ENCODE measurements at regions not wholly inside any gene's neighbourhood (a gene's known extent, or its start where the extent isn't known, plus 50 kb on each side); places are given as distances from the start of the nearest gene placed in this dataset.
"Not testable (repeated sequence)": the region's sequence is repeated elsewhere in the genome, so short reads cannot be mapped to it uniquely, and the experiment has no call there.

DNA sequence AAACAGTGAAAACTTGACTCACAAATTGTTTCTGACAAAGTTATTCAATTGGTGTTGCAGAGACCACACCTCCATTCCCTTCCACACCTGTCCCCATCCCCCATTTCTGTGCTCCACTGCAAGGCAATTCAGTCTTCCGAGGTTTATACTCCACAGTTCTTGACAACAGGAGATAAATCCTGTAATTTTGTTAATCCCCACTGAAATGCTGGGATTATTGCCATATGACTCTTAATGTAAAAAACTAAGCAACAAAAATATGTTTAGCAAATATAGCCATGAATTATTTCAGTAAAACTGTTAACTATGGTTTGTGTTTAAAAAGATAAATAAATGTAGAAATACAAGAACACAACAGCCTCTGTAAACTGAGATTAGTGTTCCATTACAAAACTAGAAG lies 170.1 kb upstream of the SEMA3D start:
- Histone ChIP-seq H3K4me3 (no peak overlapping the region), H3K9me3 (ENCODE audit: low read depth, low read length) (no peaks in the 10 kb centered on the region), H3K9ac (ENCODE audit: insufficient read length) (no peak overlapping the region), H3K36me3 (ENCODE audit: insufficient read depth, low read length) (no peaks in the 10 kb centered on the region), H3K27ac (no peak overlapping the region)
- no peak for DNase-seq (ENCODE audit: low read depth, low spot score)
- TF ChIP-seq EZH2 (IDR thresholded peaks at IDR 0.05): no peak
- TF ChIP-seq POLR2AphosphoS5 (IDR thresholded peaks at IDR 0.05; ENCODE audit: borderline replicate concordance, low read depth, low read length): no peak
- no peak for TF ChIP-seq FOXP2 (optimal IDR thresholded peaks at IDR 0.05; ENCODE audit: control extremely low read depth, extremely low read length, insufficient read depth)

DNA sequence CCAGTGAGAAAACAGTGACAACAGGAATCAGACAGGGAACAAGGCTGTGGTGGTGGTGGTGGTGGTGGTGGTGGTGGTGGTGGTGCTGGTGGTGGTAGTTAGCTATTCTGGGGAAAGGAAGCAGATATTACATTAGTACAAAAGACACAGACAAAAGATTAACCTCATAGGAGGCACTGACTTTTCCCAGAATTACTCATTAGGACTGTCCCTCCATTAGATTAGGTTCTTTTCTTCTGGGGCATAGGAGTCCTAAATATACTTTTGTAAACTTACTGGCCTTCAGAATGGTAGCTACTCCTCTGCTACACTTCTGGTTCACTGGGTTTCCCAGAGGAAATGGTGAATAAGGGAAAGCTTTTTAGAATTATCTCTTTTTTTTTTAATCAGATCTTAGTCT lies 156.6 kb upstream of the SEMA3D start:
- Histone ChIP-seq H3K4me3 (no peak overlapping the region), H3K9me3 (ENCODE audit: low read depth, low read length) (no peaks in the 10 kb centered on the region), H3K36me3 (ENCODE audit: insufficient read depth, low read length) (no peaks in the 10 kb centered on the region), H3K9ac (ENCODE audit: insufficient read length) (no peak overlapping the region), H3K27ac (no peak overlapping the region)
- no peak for TF ChIP-seq FOXP2 (optimal IDR thresholded peaks at IDR 0.05; ENCODE audit: control extremely low read depth, extremely low read length, insufficient read depth)
- TF ChIP-seq POLR2AphosphoS5 (IDR thresholded peaks at IDR 0.05; ENCODE audit: borderline replicate concordance, low read depth, low read length): no peak
- no peak for DNase-seq (ENCODE audit: low read depth, low spot score)

DNA sequence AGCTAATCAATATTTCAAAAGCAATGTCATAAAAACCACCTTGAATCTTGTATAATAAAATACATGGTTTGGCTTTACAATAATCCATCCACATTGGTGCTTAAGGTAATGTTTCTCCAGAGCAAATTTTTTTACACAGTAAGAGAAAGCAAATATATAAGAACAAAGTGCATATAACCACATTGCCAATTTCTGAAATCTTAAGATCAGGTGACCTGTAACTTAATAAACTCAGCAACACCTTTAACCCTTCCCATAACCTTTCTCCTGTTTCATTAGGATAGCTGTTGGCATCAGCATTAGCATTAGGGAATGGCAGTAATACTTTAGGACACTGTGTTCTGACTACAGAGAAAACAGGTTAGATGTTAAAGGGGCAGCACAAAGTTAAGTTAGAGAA lies 155.9 kb upstream of the SEMA3D start:
- no peak overlapping the region for H3K27ac ChIP-seq
- H3K36me3 ChIP-seq (ENCODE audit: insufficient read depth, low read length): no peaks in the 10 kb centered on the region
- no peak overlapping the region for H3K9ac ChIP-seq (ENCODE audit: insufficient read length)
- DNase-seq (ENCODE audit: low read depth, low spot score): no peak
- TF ChIP-seq FOXP2 (optimal IDR thresholded peaks at IDR 0.05; ENCODE audit: control extremely low read depth, extremely low read length, insufficient read depth) (no peak), POLR2AphosphoS5 (IDR thresholded peaks at IDR 0.05; ENCODE audit: borderline replicate concordance, low read depth, low read length) (no peak), EZH2 (IDR thresholded peaks at IDR 0.05) (no peak)
- no peak overlapping the region for H3K4me3 ChIP-seq
- H3K9me3 ChIP-seq (ENCODE audit: low read depth, low read length): no peaks in the 10 kb centered on the region

GRCh38 chr7:85341973-85342372 lies 155.1 kb upstream of the SEMA3D start:
- no peak for TF ChIP-seq EZH2 (IDR thresholded peaks at IDR 0.05)
- TF ChIP-seq POLR2AphosphoS5 (IDR thresholded peaks at IDR 0.05; ENCODE audit: borderline replicate concordance, low read depth, low read length): no peak
- TF ChIP-seq FOXP2 (optimal IDR thresholded peaks at IDR 0.05; ENCODE audit: control extremely low read depth, extremely low read length, insufficient read depth): no peak
- no peaks in the 10 kb centered on the region for H3K36me3 ChIP-seq (ENCODE audit: insufficient read depth, low read length)
- no peak overlapping the region for H3K4me3 ChIP-seq
- H3K9me3 ChIP-seq (ENCODE audit: low read depth, low read length): no peaks in the 10 kb centered on the region
- no peak overlapping the region for H3K27ac ChIP-seq
- H3K9ac ChIP-seq (ENCODE audit: insufficient read length): no peak overlapping the region
- peak; percentile 44 for DNase-seq (ENCODE audit: low read depth, low spot score)

GRCh38 chr7:85341121-85341520 lies 154.3 kb upstream of the SEMA3D start:
- H3K9me3 ChIP-seq (ENCODE audit: low read depth, low read length): no peaks in the 10 kb centered on the region
- TF ChIP-seq FOXP2 (optimal IDR thresholded peaks at IDR 0.05; ENCODE audit: control extremely low read depth, extremely low read length, insufficient read depth) (no peak), POLR2AphosphoS5 (IDR thresholded peaks at IDR 0.05; ENCODE audit: borderline replicate concordance, low read depth, low read length) (no peak), EZH2 (IDR thresholded peaks at IDR 0.05) (no peak)
- DNase-seq (ENCODE audit: low read depth, low spot score): no peak

DNA sequence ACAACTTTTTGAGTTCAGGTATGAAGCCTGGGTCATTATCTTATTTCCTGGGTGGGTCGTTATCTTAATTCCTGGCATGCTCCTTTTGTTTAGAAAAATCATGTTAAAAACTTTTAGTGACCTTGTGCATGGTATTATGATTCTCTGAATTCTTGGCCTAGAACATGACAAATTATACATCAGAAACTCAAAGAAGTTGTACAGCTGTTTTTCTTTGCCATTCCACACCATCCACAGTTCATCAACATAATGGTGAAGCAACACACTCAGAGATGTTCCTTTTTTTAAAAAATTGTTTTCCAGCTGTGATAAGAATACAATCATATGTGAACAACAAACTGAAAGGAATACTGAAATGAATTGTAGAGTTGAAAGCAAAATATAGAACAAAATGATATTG lies 149.2 kb upstream of the SEMA3D start:
- Histone ChIP-seq H3K36me3 (ENCODE audit: insufficient read depth, low read length) (no peaks in the 10 kb centered on the region), H3K27ac (no peak overlapping the region), H3K9me3 (ENCODE audit: low read depth, low read length) (no peaks in the 10 kb centered on the region), H3K4me3 (no peak overlapping the region), H3K9ac (ENCODE audit: insufficient read length) (no peak overlapping the region)
- TF ChIP-seq FOXP2 (optimal IDR thresholded peaks at IDR 0.05; ENCODE audit: control extremely low read depth, extremely low read length, insufficient read depth) (no peak), POLR2AphosphoS5 (IDR thresholded peaks at IDR 0.05; ENCODE audit: borderline replicate concordance, low read depth, low read length) (no peak), EZH2 (IDR thresholded peaks at IDR 0.05) (no peak)
- no peak for DNase-seq (ENCODE audit: low read depth, low spot score)

More at GRCh38 chr7:85341121-85341520, 154.3 kb upstream of the SEMA3D start:
- Histone ChIP-seq H3K4me3 (no peak overlapping the region), H3K27ac (no peak overlapping the region), H3K9ac (ENCODE audit: insufficient read length) (no peak overlapping the region), H3K36me3 (ENCODE audit: insufficient read depth, low read length) (no peaks in the 10 kb centered on the region)

DNA sequence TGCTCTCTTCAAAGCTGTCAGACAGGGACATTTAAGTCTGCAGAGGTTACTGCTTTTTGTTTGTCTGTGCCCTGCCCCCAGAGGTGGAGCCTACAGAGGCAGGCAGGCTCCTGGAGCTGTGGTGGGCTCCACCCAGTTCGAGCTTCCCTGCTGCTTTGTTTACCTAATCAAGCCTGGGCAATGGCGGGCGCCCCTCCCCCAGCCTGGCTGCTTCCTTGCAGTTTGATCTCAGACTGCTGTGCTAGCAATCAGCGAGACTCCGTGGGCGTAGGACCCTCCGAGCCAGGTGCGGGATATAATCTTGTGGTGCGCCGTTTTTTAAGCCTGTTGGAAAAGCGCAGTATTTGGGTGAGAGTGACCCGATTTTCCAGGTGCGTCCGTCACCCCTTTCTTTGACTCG lies 148.3 kb upstream of the SEMA3D start:
- not testable (repeated sequence) for H3K9ac ChIP-seq (ENCODE audit: insufficient read length); H3K4me3 ChIP-seq; DNase-seq (ENCODE audit: low read depth, low spot score); H3K9me3 ChIP-seq (ENCODE audit: low read depth, low read length); H3K36me3 ChIP-seq (ENCODE audit: insufficient read depth, low read length); H3K27ac ChIP-seq

- Histone ChIP-seq H3K9me3 (ENCODE audit: low read depth, low read length) (no peaks in the 10 kb centered on the region), H3K9ac (ENCODE audit: insufficient read length) (no peak overlapping the region), H3K36me3 (ENCODE audit: insufficient read depth, low read length) (no peaks in the 10 kb centered on the region), H3K27ac (no peak overlapping the region), H3K4me3 (no peak overlapping the region)
- no peak for DNase-seq (ENCODE audit: low read depth, low spot score)
- TF ChIP-seq EZH2 (IDR thresholded peaks at IDR 0.05) (no peak), POLR2AphosphoS5 (IDR thresholded peaks at IDR 0.05; ENCODE audit: borderline replicate concordance, low read depth, low read length) (no peak), FOXP2 (optimal IDR thresholded peaks at IDR 0.05; ENCODE audit: control extremely low read depth, extremely low read length, insufficient read depth) (no peak)
These were observed 141.7 kb upstream of the SEMA3D start for GRCh38 chr7:85328456-85328998.

DNA sequence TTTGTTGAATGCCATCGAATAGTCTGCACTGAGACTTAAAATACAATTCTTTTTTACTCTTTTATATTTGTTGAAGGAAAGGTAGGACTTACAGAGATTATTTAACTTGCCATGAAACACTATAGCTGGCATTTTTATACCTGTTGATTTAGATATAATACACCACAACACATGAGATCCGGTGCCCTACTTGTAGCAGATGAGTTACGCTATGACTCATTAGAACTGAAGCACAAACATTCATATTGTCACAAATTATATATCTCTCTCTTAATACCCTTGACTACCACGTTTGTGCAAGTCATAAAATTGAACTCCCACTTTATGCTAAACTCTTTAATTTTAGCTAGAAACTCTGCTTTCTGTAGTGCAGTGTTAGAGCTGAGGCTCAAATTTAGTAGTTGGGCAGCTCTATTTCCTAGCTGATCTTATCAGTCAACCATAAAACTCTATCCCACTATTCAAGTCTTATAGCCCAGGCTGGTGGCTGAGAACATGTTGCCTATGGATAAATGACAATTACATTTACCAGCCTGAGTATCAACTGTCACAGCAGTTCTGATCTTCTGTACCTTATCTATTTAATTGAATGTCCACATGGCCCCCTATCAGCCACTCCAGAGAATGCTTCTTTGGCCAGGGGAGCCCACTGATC lies 137.4 kb upstream of the SEMA3D start:
- no peaks in the 10 kb centered on the region for H3K36me3 ChIP-seq (ENCODE audit: insufficient read depth, low read length)
- no peak overlapping the region for H3K4me3 ChIP-seq
- no peak for DNase-seq (ENCODE audit: low read depth, low spot score)
- H3K9ac ChIP-seq (ENCODE audit: insufficient read length): no peak overlapping the region
- no peak for TF ChIP-seq EZH2 (IDR thresholded peaks at IDR 0.05)
- TF ChIP-seq POLR2AphosphoS5 (IDR thresholded peaks at IDR 0.05; ENCODE audit: borderline replicate concordance, low read depth, low read length): no peak
- no peak for TF ChIP-seq FOXP2 (optimal IDR thresholded peaks at IDR 0.05; ENCODE audit: control extremely low read depth, extremely low read length, insufficient read depth)
- no peaks in the 10 kb centered on the region for H3K9me3 ChIP-seq (ENCODE audit: low read depth, low read length)
- no peak overlapping the region for H3K27ac ChIP-seq

All from SK-N-MC (cell line).